T-helper 17 cell (primary cell): ENCODE measurements at regions not wholly inside any gene's neighbourhood (a gene's known extent, or its start where the extent isn't known, plus 50 kb on each side); places are given as distances from the start of the nearest gene placed in this dataset.
"Not testable (repeated sequence)": the region's sequence is repeated elsewhere in the genome, so short reads cannot be mapped to it uniquely, and the experiment has no call there.

Source experiments
- ATAC-seq: fragments of 150-1000 bp; cut with Tn5 transposase; 2 replicates; pipeline ENCODE4 v1.10.0; 2021; ENCODE audit warnings: mild to moderate bottlenecking, moderate library complexity
- DNase-seq, 3 donors: peaks; one replicate each; pipeline versions ENCODE4 v3.0.0 to v3.0.0-alpha.2; 2020 to 2021
- H3K9me3 ChIP-seq: one replicate; pipeline ENCODE4 v1.7.0; 2013; ENCODE audit warnings: low read length, mild to moderate bottlenecking; ENCODE audit not compliant: control insufficient read depth, poor library complexity, severe bottlenecking
- H3K27ac Mint-ChIP-seq: one replicate; pipeline ENCODE4 v1.8.0; 2022; ENCODE audit warnings: mild to moderate bottlenecking, moderate library complexity, mixed read lengths
- H3K27me3 Mint-ChIP-seq: one replicate; pipeline ENCODE4 v1.8.0; 2022; ENCODE audit warnings: mixed read lengths
- H3K36me3 Mint-ChIP-seq: one replicate; pipeline ENCODE4 v1.8.0; 2022; ENCODE audit warnings: low read depth, mixed read lengths
- H3K4me1 Mint-ChIP-seq: one replicate; pipeline ENCODE4 v1.8.0; 2022; ENCODE audit warnings: mild to moderate bottlenecking, mixed read lengths
- H3K4me3 Mint-ChIP-seq: one replicate; pipeline ENCODE4 v1.8.0; 2022; ENCODE audit warnings: mild to moderate bottlenecking, moderate library complexity, mixed read lengths

DNA sequence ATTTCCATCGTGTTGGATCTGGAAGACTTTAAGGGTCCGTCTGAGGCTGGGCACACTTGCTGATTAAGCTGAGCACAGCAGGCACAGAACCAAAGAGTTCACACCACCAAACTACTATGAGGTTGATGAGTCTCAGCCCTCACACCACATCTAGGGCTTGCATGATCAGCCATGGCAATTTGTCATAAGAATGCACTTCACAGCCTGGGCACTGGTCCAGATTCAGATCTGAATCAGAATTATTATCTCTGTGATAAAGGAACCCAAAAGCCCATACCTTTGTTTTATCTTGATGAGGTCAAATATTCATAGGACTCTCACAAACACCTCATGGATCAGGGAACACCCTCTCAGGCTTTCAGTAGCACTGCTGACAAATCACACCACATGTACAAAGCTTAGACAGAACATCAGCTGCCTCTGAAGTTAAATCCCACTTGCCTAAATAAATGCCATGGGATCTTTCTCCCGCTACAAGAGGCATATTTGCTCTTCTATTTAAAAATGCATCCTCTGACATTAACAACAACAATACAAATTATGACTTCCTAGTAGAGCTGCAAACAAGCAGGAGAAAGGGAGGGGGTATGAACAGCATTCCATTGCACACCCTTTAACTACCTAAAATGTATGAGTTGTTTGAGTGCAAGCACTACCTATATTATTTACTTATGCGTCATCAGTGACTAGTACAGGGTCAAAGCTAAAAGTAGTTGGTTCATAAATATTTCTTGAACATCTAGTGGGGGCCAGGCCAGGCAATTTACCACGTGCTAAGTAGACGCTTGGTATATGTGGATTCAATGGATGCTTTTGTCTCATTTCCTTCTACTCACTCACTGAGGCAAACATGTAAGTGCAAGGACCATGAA lies 186.3 kb upstream of the FGF13 start:
- H3K9me3 ChIP-seq = no peaks in the 10 kb centered on the region
- Mint-ChIP-seq H3K36me3 (no peaks in the 10 kb centered on the region), H3K4me3 (no peak overlapping the region), H3K4me1 (no peaks in the 10 kb centered on the region), H3K27me3 (no peaks in the 10 kb centered on the region), H3K27ac (no peak overlapping the region)
- ATAC-seq (no peak), DNase-seq (no peak)

DNA sequence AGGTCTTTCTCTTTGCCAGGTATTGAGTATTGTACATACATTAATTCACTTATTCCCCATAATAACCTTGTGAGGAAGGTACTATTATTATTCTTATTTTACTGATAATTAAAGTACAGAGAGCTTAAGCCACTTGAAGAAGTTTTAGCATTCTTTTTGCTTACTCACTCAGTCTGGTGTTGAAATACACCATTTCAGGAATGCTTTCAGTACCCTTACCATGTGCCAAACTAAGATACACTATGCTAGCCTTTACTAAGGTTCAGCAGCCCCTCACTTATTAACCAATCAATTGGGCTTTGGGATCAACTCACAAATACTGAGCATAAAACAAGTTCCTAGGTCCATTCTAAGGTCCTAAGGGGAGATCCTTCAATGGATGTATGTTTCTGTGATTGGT lies 179.0 kb upstream of the FGF13 start:
- no peaks in the 10 kb centered on the region for H3K27me3 Mint-ChIP-seq
- DNase-seq (no peak), ATAC-seq (no peak)
- no peaks in the 10 kb centered on the region for H3K9me3 ChIP-seq
- no peaks in the 10 kb centered on the region for H3K4me1 Mint-ChIP-seq
- no peak overlapping the region for H3K4me3 Mint-ChIP-seq
- no peaks in the 10 kb centered on the region for H3K36me3 Mint-ChIP-seq
- H3K27ac Mint-ChIP-seq = no peak overlapping the region

DNA sequence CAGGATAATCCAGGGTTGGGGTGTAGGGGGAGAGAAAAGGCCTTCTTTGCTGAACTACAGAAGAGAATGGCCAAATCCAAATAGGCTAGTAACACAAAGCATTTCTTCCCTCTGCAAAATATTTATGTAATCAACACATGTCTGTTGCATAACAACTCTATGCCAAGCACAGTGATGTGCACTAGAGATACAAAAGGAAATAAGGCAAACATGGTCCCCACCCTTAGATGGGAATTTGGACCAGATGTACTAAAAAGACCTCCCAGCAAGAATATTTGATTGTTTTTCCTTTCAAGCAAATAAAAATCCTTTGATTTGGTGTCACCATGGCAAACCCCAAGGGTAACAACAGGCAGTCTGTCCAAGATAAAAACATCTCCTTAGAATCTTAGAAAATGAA lies 177.6 kb upstream of the FGF13 start:
- Mint-ChIP-seq H3K27ac (no peak overlapping the region), H3K27me3 (no peaks in the 10 kb centered on the region), H3K4me1 (no peaks in the 10 kb centered on the region), H3K4me3 (no peak overlapping the region), H3K36me3 (no peaks in the 10 kb centered on the region)
- DNase-seq (no peak), ATAC-seq (no peak)
- H3K9me3 ChIP-seq = no peaks in the 10 kb centered on the region

DNA sequence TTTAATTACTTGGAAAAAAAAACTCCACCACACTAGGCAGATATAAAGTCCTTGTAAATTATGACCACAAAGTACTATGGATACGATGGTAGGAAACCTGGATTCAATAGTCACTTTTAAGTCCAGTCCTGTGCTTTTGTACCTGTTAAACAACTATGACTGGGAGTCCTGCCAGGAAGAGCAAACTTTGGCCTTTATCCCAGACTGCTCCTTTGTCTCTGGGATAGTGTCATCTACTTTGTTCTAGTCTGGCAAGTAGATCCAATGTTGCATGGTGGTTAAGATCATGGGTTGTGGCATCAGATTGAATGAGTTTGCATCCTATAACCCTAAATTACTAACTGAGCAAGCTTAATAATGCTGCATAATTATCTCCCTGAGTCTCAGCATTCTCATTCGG lies 175.3 kb upstream of the FGF13 start:
- ATAC-seq = no peak

DNA sequence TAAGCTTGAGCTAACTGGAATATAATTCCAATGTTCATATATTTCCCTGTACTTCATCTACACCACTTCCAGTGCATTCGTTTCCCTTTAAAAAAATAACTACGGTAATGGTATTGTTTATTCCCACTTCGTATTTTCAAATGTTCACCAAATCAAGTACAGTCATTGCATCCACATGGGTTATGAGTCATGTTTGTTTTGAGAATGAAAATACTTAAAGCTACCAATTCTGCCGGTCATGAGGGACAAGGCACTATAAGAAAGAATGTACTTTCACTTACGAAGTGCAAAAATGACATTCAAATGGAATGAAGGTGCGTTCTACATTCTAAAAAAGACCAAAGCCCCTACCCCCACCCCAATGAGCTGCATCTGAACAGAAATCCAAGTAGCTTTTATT lies 174.4 kb upstream of the FGF13 start:
- H3K4me3 Mint-ChIP-seq = no peak overlapping the region
- no peak for ATAC-seq
- no peaks in the 10 kb centered on the region for H3K27me3 Mint-ChIP-seq

More for the DNA sequence above, 175.3 kb upstream of the FGF13 start:
- H3K4me1 Mint-ChIP-seq = no peaks in the 10 kb centered on the region
- no peak overlapping the region for H3K4me3 Mint-ChIP-seq
- no peaks in the 10 kb centered on the region for H3K36me3 Mint-ChIP-seq
- H3K27ac Mint-ChIP-seq = no peak overlapping the region
- no peaks in the 10 kb centered on the region for H3K9me3 ChIP-seq
- DNase-seq = no peak
- H3K27me3 Mint-ChIP-seq = no peaks in the 10 kb centered on the region

DNA sequence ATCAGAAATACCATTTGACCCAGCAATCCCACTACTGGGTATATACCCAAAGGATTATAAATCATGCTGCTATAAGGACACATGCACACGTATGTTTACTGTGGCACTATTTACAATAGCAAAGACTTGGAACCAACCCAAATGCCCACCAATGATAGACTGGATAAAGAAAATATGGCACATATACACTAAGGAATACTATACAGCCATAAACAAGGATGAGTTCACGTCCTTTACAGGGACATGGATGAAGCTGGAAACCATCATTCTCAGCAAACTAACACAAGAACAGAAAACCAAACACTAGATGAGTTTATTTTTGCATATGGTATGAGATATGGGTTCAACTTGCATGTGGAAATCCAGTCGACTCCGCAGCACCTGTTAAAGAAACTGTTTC lies 168.8 kb upstream of the FGF13 start:
- not testable (repeated sequence) for H3K36me3 Mint-ChIP-seq, H3K27me3 Mint-ChIP-seq, H3K4me1 Mint-ChIP-seq, ATAC-seq, DNase-seq, H3K4me3 Mint-ChIP-seq, H3K27ac Mint-ChIP-seq, H3K9me3 ChIP-seq

More for the DNA sequence above, 174.4 kb upstream of the FGF13 start:
- no peaks in the 10 kb centered on the region for H3K9me3 ChIP-seq
- no peaks in the 10 kb centered on the region for H3K36me3 Mint-ChIP-seq
- no peaks in the 10 kb centered on the region for H3K4me1 Mint-ChIP-seq
- H3K27ac Mint-ChIP-seq = no peak overlapping the region
- DNase-seq = no peak

DNA sequence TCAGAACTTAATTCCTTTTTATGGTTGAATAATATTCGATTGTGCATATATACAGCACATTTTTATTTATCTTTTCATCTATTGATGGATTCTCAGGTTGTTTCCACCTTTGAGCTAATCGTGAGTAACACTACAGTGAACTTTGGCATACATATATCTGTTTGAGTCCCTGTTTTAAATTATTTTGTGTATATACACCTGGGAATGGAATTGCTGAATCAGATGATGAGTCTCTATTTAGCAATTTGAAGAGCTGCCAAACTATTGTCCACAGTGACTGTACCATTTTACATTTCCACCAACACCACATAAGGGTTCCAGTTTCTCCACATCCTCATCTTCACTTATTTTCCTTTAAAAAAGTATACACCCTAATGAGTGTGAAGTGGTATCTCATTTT lies 166.2 kb upstream of the FGF13 start:
- ATAC-seq = no peak
- Mint-ChIP-seq H3K4me3 (no peak overlapping the region), H3K27ac (no peak overlapping the region), H3K4me1 (no peaks in the 10 kb centered on the region), H3K27me3 (no peaks in the 10 kb centered on the region), H3K36me3 (no peaks in the 10 kb centered on the region)
- DNase-seq = no peak
- no peaks in the 10 kb centered on the region for H3K9me3 ChIP-seq

DNA sequence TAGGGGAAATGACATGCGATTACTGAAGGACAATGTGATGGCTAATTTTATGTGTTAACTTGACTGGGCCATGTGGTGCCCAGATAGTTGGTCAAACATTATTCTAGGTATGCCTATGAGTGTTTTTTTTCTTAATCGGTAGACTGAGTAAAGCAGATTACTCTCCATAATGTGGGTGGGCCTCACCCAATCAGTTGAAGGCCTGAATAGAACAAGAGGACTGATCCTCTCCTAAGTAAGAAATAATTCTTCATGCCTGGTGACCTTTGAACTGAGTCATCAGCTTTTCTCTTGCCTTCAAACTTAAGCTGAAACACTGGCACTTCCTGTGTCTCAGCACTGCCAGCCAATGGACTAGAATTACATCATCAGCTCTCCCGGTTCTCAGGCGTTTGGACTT lies 164.0 kb upstream of the FGF13 start:
- ATAC-seq (no peak), DNase-seq (no peak)
- Mint-ChIP-seq H3K4me3 (no peak overlapping the region), H3K4me1 (no peaks in the 10 kb centered on the region), H3K36me3 (no peaks in the 10 kb centered on the region), H3K27me3 (no peaks in the 10 kb centered on the region), H3K27ac (no peak overlapping the region)
- H3K9me3 ChIP-seq = no peaks in the 10 kb centered on the region

DNA sequence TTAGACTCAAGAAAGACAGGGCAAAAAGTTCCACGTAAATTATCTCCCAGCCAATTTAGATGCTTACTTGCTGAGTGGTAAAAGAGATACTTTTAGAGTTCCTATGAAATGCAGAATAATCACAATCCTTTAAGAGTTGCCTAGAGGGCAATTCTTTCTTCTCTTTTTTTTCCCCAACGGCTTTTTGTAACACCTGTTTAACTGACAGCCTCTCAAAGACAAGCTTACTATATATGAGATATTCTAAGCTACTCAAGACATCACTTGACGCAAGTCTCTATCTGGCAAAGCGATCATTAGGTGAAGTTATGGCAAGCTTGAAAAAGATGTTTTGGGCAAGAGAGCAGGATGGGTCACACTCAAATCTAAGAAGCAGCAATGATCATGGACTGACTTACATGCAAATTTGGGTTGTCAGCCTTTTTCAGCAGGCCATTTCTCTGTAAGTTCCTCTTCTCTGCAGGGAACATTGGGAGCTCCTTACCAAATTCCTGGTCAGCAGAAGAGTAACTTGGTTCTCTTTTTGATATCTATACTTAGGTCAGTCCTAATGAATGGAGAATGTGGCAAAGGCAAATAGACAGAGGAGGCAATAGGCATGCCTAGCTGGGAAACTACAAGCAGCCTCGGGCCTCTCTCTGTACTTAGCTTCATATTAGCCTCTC lies 162.9 kb upstream of the FGF13 start:
- Mint-ChIP-seq H3K27ac (no peak overlapping the region), H3K4me1 (no peaks in the 10 kb centered on the region), H3K4me3 (no peak overlapping the region), H3K36me3 (no peaks in the 10 kb centered on the region), H3K27me3 (no peaks in the 10 kb centered on the region)
- no peaks in the 10 kb centered on the region for H3K9me3 ChIP-seq
- ATAC-seq = no peak
- no peak for DNase-seq

DNA sequence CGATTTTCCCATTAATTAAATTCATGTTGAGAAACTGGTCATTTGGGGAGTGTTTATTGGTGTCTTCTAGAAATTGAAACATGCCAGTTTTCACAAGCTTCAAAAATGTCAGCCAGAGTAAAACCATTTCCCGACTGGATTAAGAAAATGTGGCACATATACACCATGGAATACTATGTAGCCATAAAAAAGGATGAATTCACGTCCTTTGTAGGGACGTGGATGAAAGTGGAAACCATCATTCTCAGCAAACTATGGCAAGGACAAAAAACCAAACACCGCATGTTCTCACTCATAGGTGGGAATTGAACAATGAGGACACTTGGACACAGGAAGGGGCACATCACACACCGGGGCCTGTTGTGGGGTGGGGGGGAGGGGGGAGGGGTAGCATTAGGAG lies 162.1 kb upstream of the FGF13 start:
- H3K36me3 Mint-ChIP-seq, H3K4me3 Mint-ChIP-seq, H3K9me3 ChIP-seq, ATAC-seq, DNase-seq, H3K27ac Mint-ChIP-seq, H3K4me1 Mint-ChIP-seq, H3K27me3 Mint-ChIP-seq: not testable (repeated sequence)

DNA sequence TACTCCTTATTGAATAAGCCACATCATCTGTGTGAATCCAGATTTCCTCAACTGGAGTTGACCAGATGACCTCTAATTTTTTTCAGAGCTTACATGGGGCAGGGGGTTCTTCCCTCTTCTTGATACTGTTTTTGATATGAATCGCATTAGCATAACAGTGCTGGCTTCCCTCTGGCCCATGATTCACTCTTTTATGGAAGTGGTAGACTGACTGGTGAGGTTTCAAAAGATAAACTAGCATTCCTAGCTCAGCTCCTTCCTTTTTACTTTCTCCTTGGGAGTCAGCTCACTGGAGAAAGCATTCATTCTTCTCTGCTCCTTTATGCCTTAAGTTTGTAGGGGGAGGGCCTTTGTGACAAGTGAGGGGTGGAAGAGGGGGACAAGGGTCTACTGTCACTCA lies 161.0 kb upstream of the FGF13 start:
- ATAC-seq = no peak
- Mint-ChIP-seq H3K4me3 (no peak overlapping the region), H3K36me3 (no peaks in the 10 kb centered on the region), H3K27me3 (no peaks in the 10 kb centered on the region), H3K4me1 (no peaks in the 10 kb centered on the region), H3K27ac (no peak overlapping the region)
- no peaks in the 10 kb centered on the region for H3K9me3 ChIP-seq
- DNase-seq = no peak

DNA sequence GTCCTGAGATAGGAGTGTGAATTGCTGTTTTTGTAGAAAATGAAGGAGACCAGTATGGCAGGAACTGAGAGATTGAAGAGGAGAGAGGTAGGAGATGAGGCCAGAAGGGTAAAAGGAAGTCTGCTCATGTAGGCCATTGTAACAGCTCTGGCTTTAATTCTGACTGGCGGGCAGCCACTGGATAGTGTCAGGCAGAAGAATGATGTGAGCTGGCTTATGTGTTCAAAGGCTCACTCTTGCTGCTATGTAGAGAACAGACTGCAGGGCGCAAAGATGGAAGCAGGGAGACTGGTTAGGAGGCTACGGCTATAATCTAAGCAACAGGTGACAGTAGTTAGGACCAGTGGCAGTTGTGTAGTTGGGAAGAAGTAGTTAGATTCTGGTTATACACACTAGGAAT lies 160.2 kb upstream of the FGF13 start:
- ATAC-seq = no peak
- no peak for DNase-seq
- no peaks in the 10 kb centered on the region for H3K4me1 Mint-ChIP-seq
- no peaks in the 10 kb centered on the region for H3K36me3 Mint-ChIP-seq
- H3K27ac Mint-ChIP-seq = no peak overlapping the region
- H3K27me3 Mint-ChIP-seq = no peaks in the 10 kb centered on the region
- H3K4me3 Mint-ChIP-seq = no peak overlapping the region
- no peaks in the 10 kb centered on the region for H3K9me3 ChIP-seq

DNA sequence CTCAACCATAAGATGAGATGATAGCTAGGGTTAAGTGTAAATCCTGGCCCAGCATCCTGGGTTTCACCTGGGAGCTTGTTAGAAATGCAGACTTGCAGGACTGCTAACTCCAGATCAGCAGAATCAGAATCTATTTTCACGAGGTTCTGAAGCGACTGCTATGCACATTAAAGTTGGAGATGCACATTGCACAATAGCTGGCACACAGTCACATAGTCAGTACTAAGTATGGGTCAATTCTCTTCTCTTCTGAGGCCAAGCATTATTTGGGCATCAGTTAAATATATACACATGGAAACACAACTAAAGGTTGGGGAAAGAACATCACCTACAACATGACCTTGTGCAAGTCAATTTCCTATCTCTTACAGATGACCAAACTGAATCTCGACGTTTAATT lies 155.1 kb upstream of the FGF13 start:
- no peak for ATAC-seq
- Mint-ChIP-seq H3K36me3 (no peaks in the 10 kb centered on the region), H3K4me1 (no peaks in the 10 kb centered on the region), H3K4me3 (no peak overlapping the region), H3K27me3 (no peaks in the 10 kb centered on the region), H3K27ac (no peak overlapping the region)
- DNase-seq = no peak
- no peaks in the 10 kb centered on the region for H3K9me3 ChIP-seq

DNA sequence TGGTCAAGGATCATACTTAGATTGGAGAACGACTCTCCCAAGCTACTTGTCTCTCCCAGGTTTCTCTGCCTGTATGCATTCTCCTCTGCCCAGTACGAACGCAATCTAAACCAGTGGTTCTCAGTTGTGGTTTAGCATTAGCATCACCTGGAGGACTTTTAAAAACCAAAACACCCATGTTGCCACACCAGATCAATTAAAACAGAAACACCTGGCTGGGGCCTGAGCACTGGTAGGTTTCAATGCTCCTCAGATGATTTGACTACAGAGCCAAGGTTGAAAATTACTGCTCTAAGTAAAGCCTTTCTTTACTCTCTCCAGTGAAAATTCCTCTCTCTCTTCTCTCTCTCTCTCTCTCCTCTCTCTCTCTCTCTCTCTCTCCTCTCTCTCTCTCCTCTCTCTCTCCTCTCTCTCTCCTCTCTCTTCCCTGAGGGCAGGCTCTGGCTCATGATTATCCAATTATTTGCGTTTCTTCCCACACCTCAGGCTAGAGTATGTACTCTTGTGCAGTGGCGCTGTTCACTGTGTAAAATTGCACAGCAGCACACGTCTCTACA lies 153.7 kb upstream of the FGF13 start:
- DNase-seq = no peak
- Mint-ChIP-seq H3K4me1 (no peaks in the 10 kb centered on the region), H3K36me3 (no peaks in the 10 kb centered on the region), H3K27ac (no peak overlapping the region), H3K27me3 (no peaks in the 10 kb centered on the region), H3K4me3 (no peak overlapping the region)
- no peak for ATAC-seq
- H3K9me3 ChIP-seq = no peaks in the 10 kb centered on the region
